Coronary artery (tissue), 2 donors: ENCODE measurements at regions not wholly inside any gene's neighbourhood (a gene's known extent, or its start where the extent isn't known, plus 50 kb on each side); places are given as distances from the start of the nearest gene placed in this dataset.
"Not testable (repeated sequence)": the region's sequence is repeated elsewhere in the genome, so short reads cannot be mapped to it uniquely, and the experiment has no call there.

ENCODE experiments used
- DNase-seq: peaks from one replicate; pipeline ENCODE4 v3.0.0-alpha.2; 2017; ENCODE audit warnings: low spot score
- H3K27ac ChIP-seq, 2 donors: fragments of 200-600 bp; sonication (generic); one replicate each; pipeline ENCODE4 v1.5.1; 2016 to 2019
- H3K4me3 ChIP-seq: fragments of 200-600 bp; sonication (generic); 2 replicates; pipeline ENCODE4 v1.5.1; 2016; ENCODE audit warnings: mild to moderate bottlenecking, moderate library complexity
- CTCF ChIP-seq: fragments of 200-600 bp; sonication (generic); IDR thresholded peaks from one replicate; pipeline ENCODE4 v1.5.1; 2019; ENCODE audit warnings: antibody characterized with exemption

GRCh38 chr11:90423378-90423777 lies 200.5 kb upstream of the CHORDC1 start:
- Histone ChIP-seq H3K27ac (no peak overlapping the region), H3K4me3 (no peak overlapping the region)
- no peak for TF ChIP-seq CTCF
- DNase-seq = no peak

- H3K4me3 ChIP-seq, H3K27ac ChIP-seq, DNase-seq: not testable (repeated sequence)
Measured at GRCh38 chr11:90422787-90423186, 199.9 kb upstream of the CHORDC1 start.

GRCh38 chr11:90414221-90414620 lies 191.4 kb upstream of the CHORDC1 start:
- H3K4me3 ChIP-seq = no peak overlapping the region
- no peak for TF ChIP-seq CTCF
- no peak for DNase-seq
- H3K27ac ChIP-seq = no peak overlapping the region

GRCh38 chr11:90407350-90407749 lies 184.5 kb upstream of the CHORDC1 start:
- H3K27ac ChIP-seq = no peak overlapping the region
- no peak for TF ChIP-seq CTCF
- no peak for DNase-seq
- H3K4me3 ChIP-seq = no peak overlapping the region

GRCh38 chr11:90392692-90393091 lies 169.8 kb upstream of the CHORDC1 start:
- no peak overlapping the region for H3K27ac ChIP-seq
- no peak for TF ChIP-seq CTCF
- no peak for DNase-seq
- H3K4me3 ChIP-seq = no peak overlapping the region

GRCh38 chr11:90391756-90392155 lies 168.9 kb upstream of the CHORDC1 start:
- no peak for DNase-seq
- H3K4me3 ChIP-seq = no peak overlapping the region
- no peak for TF ChIP-seq CTCF
- no peak overlapping the region for H3K27ac ChIP-seq

- no peak for TF ChIP-seq CTCF
- H3K4me3 ChIP-seq = no peak overlapping the region
- H3K27ac ChIP-seq = no peak overlapping the region
- no peak for DNase-seq
Measured at GRCh38 chr11:90380206-90380605, 157.4 kb upstream of the CHORDC1 start.

GRCh38 chr11:90373971-90374370 lies 151.1 kb upstream of the CHORDC1 start:
- Histone ChIP-seq H3K4me3 (no peak overlapping the region), H3K27ac (no peak overlapping the region)
- no peak for TF ChIP-seq CTCF
- no peak for DNase-seq
